HEK293 (cell line): ENCODE measurements at regions not wholly inside any gene's neighbourhood (a gene's known extent, or its start where the extent isn't known, plus 50 kb on each side); places are given as distances from the start of the nearest gene placed in this dataset.

Source experiments
- CTCF ChIP-seq: fragments of 450-650 bp; formaldehyde crosslinking; IDR thresholded peaks from 2 replicates; pipeline ENCODE4 v1.5.1; 2016; ENCODE audit warnings: missing biosample characterization, missing genetic modification characterization
- GLIS2 ChIP-seq: fragments of 450-650 bp; formaldehyde crosslinking; IDR thresholded peaks from 2 replicates; pipeline ENCODE4 v1.5.1; 2016; ENCODE audit warnings: missing biosample characterization, missing genetic modification characterization
- ZNF292 ChIP-seq: fragments of 450-650 bp; formaldehyde crosslinking; IDR thresholded peaks from 2 replicates; pipeline ENCODE4 v1.5.1; 2016; ENCODE audit warnings: low read depth, missing biosample characterization, missing genetic modification characterization, borderline replicate concordance
- ZNF362 ChIP-seq: fragments of 450-650 bp; formaldehyde crosslinking; IDR thresholded peaks from 2 replicates; pipeline ENCODE4 v1.5.1; 2016; ENCODE audit warnings: missing biosample characterization, missing genetic modification characterization
- ZNF48 ChIP-seq: fragments of 450-650 bp; formaldehyde crosslinking; IDR thresholded peaks from 2 replicates; pipeline ENCODE4 v1.5.1; 2016; ENCODE audit warnings: missing biosample characterization, missing genetic modification characterization
- ZNF530 ChIP-seq: fragments of 450-650 bp; formaldehyde crosslinking; IDR thresholded peaks from 2 replicates; pipeline ENCODE4 v1.5.1; 2016; ENCODE audit warnings: low read depth, missing biosample characterization, missing genetic modification characterization
- ZNF670 ChIP-seq: fragments of 450-650 bp; formaldehyde crosslinking; IDR thresholded peaks from 2 replicates; pipeline ENCODE4 v1.5.1; 2016; ENCODE audit warnings: missing biosample characterization, missing genetic modification characterization, low read depth

GRCh38 chr22:34880662-34881061 lies 185.3 kb upstream of the ISX start:
- TF ChIP-seq CTCF (tag by site-specific recombination) (no peak), ZNF362 (tag by site-specific recombination) (no peak), ZNF292 (tag by site-specific recombination) (no peak), ZNF48 (tag by site-specific recombination) (no peak), ZNF670 (tag by site-specific recombination) (no peak), ZNF530 (tag by site-specific recombination) (no peak), GLIS2 (tag by site-specific recombination) (no peak)
